ENCODE measurements at regions not wholly inside any gene's neighbourhood (a gene's known extent, or its start where the extent isn't known, plus 50 kb on each side); places are given as distances from the start of the nearest gene placed in this dataset.

DNA sequence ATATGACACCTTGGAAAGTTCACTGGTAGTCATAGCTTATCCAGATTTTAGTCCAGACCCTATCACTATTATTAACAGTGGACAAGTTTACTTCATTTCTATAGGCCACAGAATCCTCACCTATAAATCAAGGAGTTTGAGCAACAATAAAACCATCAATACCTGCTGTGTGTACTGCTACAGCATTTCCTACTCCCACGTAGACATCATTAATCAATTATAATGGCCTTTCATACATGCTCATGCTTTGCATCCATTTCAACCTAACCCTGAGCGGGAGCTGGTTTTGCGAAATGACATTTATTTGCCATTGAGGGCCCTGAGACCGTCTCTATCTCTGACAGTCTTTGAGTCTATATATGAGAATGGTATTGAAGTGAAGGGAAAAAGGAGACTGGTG is 312.3 kb downstream of the FAT3 start:
- TF ChIP-seq Cebpa-rat (IDR thresholded peaks at IDR 0.05), result no peak
- Histone ChIP-seq H3K4me2 (no peak overlapping the region), H3K27ac (no peak overlapping the region), H3K4me3 (no peak overlapping the region), H3K9me3 (no peaks in the 10 kb centered on the region), H3K36me3 (no peaks in the 10 kb centered on the region), H3K9ac (no peak overlapping the region), H3K27me3 (no peaks in the 10 kb centered on the region), H4K20me1 (no peaks in the 10 kb centered on the region), H3K4me1 (peaks cover 21% of the 10 kb centered on the region)

DNA sequence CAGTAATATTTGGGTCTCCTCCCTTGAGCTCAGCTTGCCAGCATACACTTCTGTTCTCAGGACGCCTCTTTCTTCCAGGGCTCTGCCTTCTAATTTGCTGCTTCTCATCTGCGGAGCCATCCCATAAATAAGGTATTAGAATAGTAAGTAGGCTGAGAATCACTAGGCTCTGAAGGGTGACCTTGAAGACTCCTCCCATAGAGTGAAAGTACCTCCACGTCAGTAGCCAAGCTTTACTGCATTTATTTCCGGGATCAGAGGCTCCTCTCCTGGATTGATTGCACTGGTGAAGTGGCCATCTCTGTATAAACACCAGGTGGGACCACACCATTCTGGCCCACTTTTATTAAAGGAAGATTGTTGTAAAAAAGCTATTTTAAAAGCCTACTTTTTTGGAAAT is 315.5 kb downstream of the FAT3 start:
- TF ChIP-seq Cebpa-rat (IDR thresholded peaks at IDR 0.05), result no peak
- Histone ChIP-seq H3K4me3 (no peak overlapping the region; the same call in 1 of the 2 replicates), H4K20me1 (no peaks in the 10 kb centered on the region), H3K9ac (no peak overlapping the region), H3K9me3 (no peaks in the 10 kb centered on the region), H3K4me2 (peak overlapping the region; percentile 45), H3K27me3 (no peaks in the 10 kb centered on the region), H3K27ac (peak overlapping the region; percentile 71), H3K4me1 (peaks cover 21% of the 10 kb centered on the region), H3K36me3 (no peaks in the 10 kb centered on the region)

DNA sequence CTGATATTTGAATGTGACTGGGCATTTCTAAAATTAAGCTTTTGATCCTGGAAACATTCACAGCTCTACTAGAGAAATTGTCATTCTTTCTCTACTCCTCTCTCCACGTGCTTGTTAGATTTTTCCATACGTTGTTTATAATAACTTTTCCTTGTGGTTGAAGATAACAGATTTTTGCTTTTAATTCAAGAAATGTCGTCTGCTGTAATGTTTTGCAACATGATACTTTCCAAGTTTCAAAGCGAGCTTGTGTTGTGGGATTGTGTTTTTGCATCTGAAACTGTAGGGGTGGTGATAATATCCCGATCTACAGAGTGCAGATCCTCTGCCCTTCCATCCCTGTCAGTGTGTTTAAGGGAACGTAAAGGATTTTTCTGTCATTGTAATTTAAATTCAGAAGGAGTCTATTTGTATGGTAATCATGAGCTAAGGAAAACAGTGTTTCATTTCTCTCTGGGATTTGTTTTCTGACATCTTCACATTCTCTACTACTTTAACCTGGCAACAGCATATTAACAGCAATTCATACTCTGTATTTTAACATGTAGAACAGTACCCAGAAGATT is 321.4 kb downstream of the FAT3 start:
- Histone ChIP-seq H3K36me3 (no peaks in the 10 kb centered on the region), H3K4me2 (no peak overlapping the region), H3K4me1 (peaks cover 7% of the 10 kb centered on the region), H3K4me3 (no peak overlapping the region), H3K9me3 (no peaks in the 10 kb centered on the region), H3K27ac (no peak overlapping the region), H4K20me1 (no peaks in the 10 kb centered on the region), H3K27me3 (no peaks in the 10 kb centered on the region), H3K9ac (no peak overlapping the region)
- no peak for TF ChIP-seq Cebpa-rat (IDR thresholded peaks at IDR 0.05)

DNA sequence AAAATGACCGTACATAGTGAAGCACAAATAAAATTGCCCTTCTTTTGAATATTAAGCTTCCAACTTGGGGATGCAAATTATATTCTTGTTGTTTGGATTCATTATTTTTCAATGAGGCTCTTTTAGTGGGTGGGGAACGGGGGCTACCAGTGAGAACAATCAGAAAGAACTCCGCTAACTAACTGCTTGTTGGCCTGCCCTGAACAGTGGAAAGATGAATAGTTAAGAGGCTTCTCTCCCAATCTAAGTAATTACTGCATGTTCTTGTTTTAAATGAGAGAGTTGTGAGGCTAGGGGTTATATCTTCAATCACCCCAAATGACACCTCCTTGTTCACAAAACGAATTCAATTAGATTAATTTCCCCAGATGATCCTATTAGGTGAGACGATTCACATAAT is 322.0 kb downstream of the FAT3 start:
- no peak for TF ChIP-seq Cebpa-rat (IDR thresholded peaks at IDR 0.05)
- H3K4me1 ChIP-seq, result peaks cover under 1% of the 10 kb centered on the region; the same call in 1 of the 2 replicates
- no peak overlapping the region for H3K4me2 ChIP-seq
- H3K9ac ChIP-seq, result no peak overlapping the region
- H3K27me3 ChIP-seq, result no peaks in the 10 kb centered on the region
- no peak overlapping the region for H3K4me3 ChIP-seq
- H3K36me3 ChIP-seq, result no peaks in the 10 kb centered on the region
- H3K27ac ChIP-seq, result no peak overlapping the region
- no peaks in the 10 kb centered on the region for H4K20me1 ChIP-seq
- H3K9me3 ChIP-seq, result no peaks in the 10 kb centered on the region

DNA sequence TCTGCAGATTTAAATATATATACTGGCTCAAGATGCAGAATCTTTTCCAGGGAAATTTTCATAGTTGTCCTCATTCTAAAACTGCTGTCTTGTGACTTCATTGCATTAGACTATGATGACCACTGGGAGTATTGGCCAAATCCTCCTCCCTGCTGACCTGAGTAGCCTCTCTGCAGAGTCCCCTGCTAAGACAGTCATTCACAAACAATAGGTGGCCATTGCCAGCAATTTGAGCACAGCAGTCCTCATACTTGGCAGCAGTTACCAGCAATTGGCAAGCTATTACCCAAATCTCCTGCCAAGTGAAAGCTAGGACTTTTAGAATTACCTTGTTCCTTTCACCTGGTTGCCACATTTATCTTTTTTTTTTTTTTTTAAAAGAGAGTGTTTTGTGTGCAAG is 325.8 kb downstream of the FAT3 start:
- H3K9me3 ChIP-seq, result no peaks in the 10 kb centered on the region
- H3K27me3 ChIP-seq, result no peaks in the 10 kb centered on the region
- H3K4me1 ChIP-seq, result no peaks in the 10 kb centered on the region
- H3K4me3 ChIP-seq, result no peak overlapping the region
- H3K9ac ChIP-seq, result no peak overlapping the region
- H3K36me3 ChIP-seq, result no peaks in the 10 kb centered on the region
- no peak overlapping the region for H3K4me2 ChIP-seq
- no peak overlapping the region for H3K27ac ChIP-seq
- no peak for TF ChIP-seq Cebpa-rat (IDR thresholded peaks at IDR 0.05)
- no peaks in the 10 kb centered on the region for H4K20me1 ChIP-seq

DNA sequence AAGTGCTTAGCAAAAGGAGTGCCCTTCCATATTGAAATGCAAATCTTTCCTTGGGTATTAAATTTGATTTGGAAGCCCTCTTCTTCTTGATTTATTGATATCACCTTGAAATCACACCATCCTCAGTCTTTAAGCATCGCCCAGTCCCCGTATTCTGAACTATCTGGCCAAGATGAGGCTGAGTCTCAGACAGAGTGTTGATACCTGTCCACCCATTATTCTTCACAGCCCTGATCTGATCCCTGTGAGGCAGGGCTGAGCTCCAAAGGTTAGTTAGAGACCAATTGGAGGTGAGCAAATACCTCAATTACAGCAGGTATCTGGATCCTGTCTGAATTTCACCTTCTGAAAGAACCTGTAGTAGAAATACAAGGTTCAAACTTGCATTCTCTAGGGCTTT is 326.3 kb downstream of the FAT3 start:
- Histone ChIP-seq H3K9me3 (no peaks in the 10 kb centered on the region), H3K27ac (no peak overlapping the region), H3K36me3 (no peaks in the 10 kb centered on the region), H3K4me3 (no peak overlapping the region), H3K9ac (no peak overlapping the region), H4K20me1 (no peaks in the 10 kb centered on the region), H3K27me3 (no peaks in the 10 kb centered on the region), H3K4me1 (no peaks in the 10 kb centered on the region), H3K4me2 (no peak overlapping the region)
- TF ChIP-seq Cebpa-rat (IDR thresholded peaks at IDR 0.05), result no peak

DNA sequence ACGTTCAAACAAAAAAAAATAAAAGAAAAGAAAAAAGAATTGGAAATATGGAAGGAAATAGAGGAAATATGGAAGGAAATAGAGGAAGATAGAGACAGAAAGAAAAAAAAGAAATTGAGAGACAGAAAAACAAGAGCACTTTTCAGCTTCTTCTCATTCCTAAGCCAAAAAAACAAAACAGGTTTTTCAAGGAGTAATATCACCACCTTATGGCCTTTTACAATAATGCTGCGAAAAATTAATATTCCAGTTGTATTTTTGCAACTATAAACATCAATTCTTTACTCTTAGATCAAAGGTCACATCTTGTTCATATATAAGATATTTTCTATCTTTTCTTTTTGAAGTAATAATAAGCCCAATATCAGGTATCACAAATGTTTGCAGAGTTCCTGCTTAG is 328.3 kb downstream of the FAT3 start:
- H3K27me3 ChIP-seq, result no peaks in the 10 kb centered on the region
- H4K20me1 ChIP-seq, result no peaks in the 10 kb centered on the region
- no peaks in the 10 kb centered on the region for H3K36me3 ChIP-seq
- TF ChIP-seq Cebpa-rat (IDR thresholded peaks at IDR 0.05), result no peak
- H3K4me2 ChIP-seq, result no peak overlapping the region
- no peaks in the 10 kb centered on the region for H3K9me3 ChIP-seq
- no peak overlapping the region for H3K4me3 ChIP-seq
- no peak overlapping the region for H3K9ac ChIP-seq
- H3K27ac ChIP-seq, result no peak overlapping the region
- no peaks in the 10 kb centered on the region for H3K4me1 ChIP-seq

DNA sequence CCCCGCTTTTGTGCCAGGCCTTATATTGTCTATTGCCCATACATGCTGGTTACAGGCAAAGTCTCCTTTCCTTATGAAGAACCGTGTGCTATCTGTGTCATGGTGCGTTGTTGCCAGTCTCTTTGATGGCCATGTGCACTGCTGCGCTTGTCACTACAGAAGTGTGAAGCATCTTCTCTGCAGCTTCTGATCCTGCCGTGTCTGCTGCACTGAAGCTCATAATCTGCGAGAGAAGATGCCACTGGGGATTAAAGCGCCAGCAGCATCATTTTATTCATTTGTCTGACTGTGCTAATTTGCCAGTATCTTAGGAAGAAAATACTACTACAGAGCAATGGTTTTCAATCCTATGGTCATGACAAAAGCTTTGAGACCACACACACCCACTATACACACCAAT is 330.1 kb downstream of the FAT3 start:
- Histone ChIP-seq H3K27ac (no peak overlapping the region), H3K27me3 (no peaks in the 10 kb centered on the region), H3K4me3 (no peak overlapping the region), H3K9ac (no peak overlapping the region), H3K36me3 (no peaks in the 10 kb centered on the region), H3K4me2 (no peak overlapping the region), H4K20me1 (no peaks in the 10 kb centered on the region), H3K9me3 (no peaks in the 10 kb centered on the region), H3K4me1 (no peaks in the 10 kb centered on the region)
- TF ChIP-seq Cebpa-rat (IDR thresholded peaks at IDR 0.05), result no peak

DNA sequence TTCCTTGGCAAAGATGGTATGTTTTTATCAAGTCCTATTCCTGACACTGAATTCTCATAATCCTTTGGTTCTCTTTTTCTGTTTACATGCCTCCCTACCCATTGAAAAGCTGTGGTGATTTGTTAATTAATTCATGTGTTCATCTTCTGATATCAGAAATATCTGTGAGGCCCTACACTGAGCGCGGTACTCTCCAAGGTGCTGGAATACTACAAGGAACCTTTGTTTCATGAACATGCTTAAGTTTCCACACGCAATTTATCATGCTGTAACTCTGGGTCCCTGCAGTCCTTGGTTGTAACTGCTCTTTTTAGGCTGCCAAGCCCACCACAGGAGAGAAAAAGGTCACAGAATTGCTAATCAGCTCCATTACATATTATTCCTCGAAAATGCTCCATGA is 331.8 kb downstream of the FAT3 start:
- no peak overlapping the region for H3K27ac ChIP-seq
- no peaks in the 10 kb centered on the region for H4K20me1 ChIP-seq
- H3K36me3 ChIP-seq, result no peaks in the 10 kb centered on the region
- H3K9ac ChIP-seq, result no peak overlapping the region
- no peaks in the 10 kb centered on the region for H3K9me3 ChIP-seq
- H3K4me1 ChIP-seq, result no peaks in the 10 kb centered on the region
- H3K27me3 ChIP-seq, result no peaks in the 10 kb centered on the region
- no peak overlapping the region for H3K4me2 ChIP-seq
- no peak for TF ChIP-seq Cebpa-rat (IDR thresholded peaks at IDR 0.05)
- H3K4me3 ChIP-seq, result no peak overlapping the region

DNA sequence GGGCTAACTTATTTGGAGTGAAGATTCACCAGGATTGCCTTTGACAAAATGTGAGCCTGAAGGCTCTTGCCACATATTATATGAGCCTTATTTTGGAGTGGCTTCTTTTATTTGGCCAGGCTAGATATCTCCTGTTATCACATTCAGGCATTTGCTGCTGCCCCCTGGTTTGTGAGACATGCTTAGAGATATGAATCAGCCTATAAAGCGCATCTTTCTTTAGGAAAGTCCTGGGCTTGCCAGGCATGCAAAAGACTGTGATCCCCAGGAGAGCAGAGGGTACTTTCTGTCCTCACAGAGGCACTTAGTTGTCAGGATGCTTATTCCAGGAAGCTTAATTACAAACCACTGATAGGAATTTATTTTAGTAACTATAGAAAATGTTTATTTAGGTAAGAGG is 333.3 kb downstream of the FAT3 start:
- H3K9me3 ChIP-seq, result no peaks in the 10 kb centered on the region
- no peak overlapping the region for H3K9ac ChIP-seq
- no peaks in the 10 kb centered on the region for H3K36me3 ChIP-seq
- no peak overlapping the region for H3K4me3 ChIP-seq
- no peak overlapping the region for H3K27ac ChIP-seq
- H3K4me2 ChIP-seq, result no peak overlapping the region
- no peaks in the 10 kb centered on the region for H3K4me1 ChIP-seq
- no peaks in the 10 kb centered on the region for H3K27me3 ChIP-seq
- no peak for TF ChIP-seq Cebpa-rat (IDR thresholded peaks at IDR 0.05)
- no peaks in the 10 kb centered on the region for H4K20me1 ChIP-seq

DNA sequence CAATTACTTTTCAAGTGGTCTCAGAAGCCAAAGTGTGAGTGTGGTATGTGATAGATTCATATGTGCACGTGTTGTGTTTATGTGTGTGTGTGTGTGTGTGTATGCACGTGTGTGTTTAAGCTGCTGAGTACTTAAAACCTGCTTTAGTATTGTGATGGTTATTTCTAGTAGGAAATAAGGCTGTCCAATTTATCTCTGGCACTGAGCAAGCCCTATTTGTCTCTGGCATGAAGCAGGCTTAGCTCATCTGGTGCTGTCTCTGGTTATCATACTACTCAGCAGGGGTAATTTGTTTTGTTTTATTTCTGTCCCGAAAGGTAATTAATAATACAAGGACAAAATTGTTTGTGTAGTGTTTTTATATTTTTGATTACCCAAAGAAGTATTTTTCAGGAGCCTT is 333.7 kb downstream of the FAT3 start:
- no peak overlapping the region for H3K4me2 ChIP-seq
- no peak overlapping the region for H3K27ac ChIP-seq
- H3K9ac ChIP-seq, result no peak overlapping the region
- H3K27me3 ChIP-seq, result no peaks in the 10 kb centered on the region
- TF ChIP-seq Cebpa-rat (IDR thresholded peaks at IDR 0.05), result no peak
- H3K4me3 ChIP-seq, result no peak overlapping the region
- H3K36me3 ChIP-seq, result no peaks in the 10 kb centered on the region
- H4K20me1 ChIP-seq, result no peaks in the 10 kb centered on the region
- no peaks in the 10 kb centered on the region for H3K4me1 ChIP-seq
- no peaks in the 10 kb centered on the region for H3K9me3 ChIP-seq

All from BLaER1 (cell line).